ENCODE measurements at regions not wholly inside any gene's neighbourhood (a gene's known extent, or its start where the extent isn't known, plus 50 kb on each side); places are given as distances from the start of the nearest gene placed in this dataset.
"Not testable (repeated sequence)": the region's sequence is repeated elsewhere in the genome, so short reads cannot be mapped to it uniquely, and the experiment has no call there.

GRCh38 chr7:138382862-138383565 lies 77.0 kb upstream of the TRIM24 start:
- H3K9me3 Mint-ChIP-seq = peaks cover 3% of the 10 kb centered on the region
- ChIA-PET CTCF (no interaction called here), POLR2A (no interaction called here)
- H3K36me3 Mint-ChIP-seq (ENCODE audit: low read depth) = no peaks in the 10 kb centered on the region
- H3K27ac Mint-ChIP-seq = no peak overlapping the region
- DNase-seq = no peak
- no peak overlapping the region for H3K4me3 Mint-ChIP-seq
- no peaks in the 10 kb centered on the region for H3K4me1 Mint-ChIP-seq
- no peaks in the 10 kb centered on the region for H3K27me3 Mint-ChIP-seq

- Mint-ChIP-seq H3K9me3 (no peaks in the 10 kb centered on the region), H3K27me3 (no peaks in the 10 kb centered on the region), H3K4me3 (no peak overlapping the region), H3K4me1 (no peaks in the 10 kb centered on the region), H3K36me3 (ENCODE audit: low read depth) (no peaks in the 10 kb centered on the region), H3K27ac (no peak overlapping the region)
- ChIA-PET CTCF (no interaction called here), POLR2A (no interaction called here)
- DNase-seq = no peak
Measured at GRCh38 chr7:138386821-138387220, 73.2 kb upstream of the TRIM24 start.

GRCh38 chr7:138387755-138388475 lies 72.1 kb upstream of the TRIM24 start:
- no peak overlapping the region for H3K4me3 Mint-ChIP-seq
- ChIA-PET CTCF (no interaction called here), POLR2A (no interaction called here)
- no peak overlapping the region for H3K27ac Mint-ChIP-seq
- H3K27me3 Mint-ChIP-seq = no peaks in the 10 kb centered on the region
- H3K9me3 Mint-ChIP-seq = no peaks in the 10 kb centered on the region
- H3K36me3 Mint-ChIP-seq (ENCODE audit: low read depth) = no peaks in the 10 kb centered on the region
- H3K4me1 Mint-ChIP-seq = no peaks in the 10 kb centered on the region
- no peak for DNase-seq

- Mint-ChIP-seq H3K4me1 (no peaks in the 10 kb centered on the region), H3K9me3 (no peaks in the 10 kb centered on the region), H3K4me3 (no peak overlapping the region), H3K27me3 (no peaks in the 10 kb centered on the region), H3K36me3 (ENCODE audit: low read depth) (no peaks in the 10 kb centered on the region), H3K27ac (no peak overlapping the region)
- CTCF ChIA-PET = interaction anchor here (0.7 kb wide), 1 partner anchor 12 kb away, joined by 3 read pairs; no protein-coding TSS in a partner anchor
- DNase-seq = no peak
- POLR2A ChIA-PET = no interaction called here
Measured at GRCh38 chr7:138388673-138389491, 71.2 kb upstream of the TRIM24 start.

- no peaks in the 10 kb centered on the region for H3K9me3 Mint-ChIP-seq
- H3K36me3 Mint-ChIP-seq (ENCODE audit: low read depth) = no peaks in the 10 kb centered on the region
- ChIA-PET CTCF (no interaction called here), POLR2A (no interaction called here)
- H3K4me3 Mint-ChIP-seq = no peak overlapping the region
- H3K4me1 Mint-ChIP-seq = no peaks in the 10 kb centered on the region
- H3K27ac Mint-ChIP-seq = no peak overlapping the region
- DNase-seq = no peak
- no peaks in the 10 kb centered on the region for H3K27me3 Mint-ChIP-seq
Measured at GRCh38 chr7:138395763-138396162, 64.3 kb upstream of the TRIM24 start.

GRCh38 chr7:138396251-138397070 lies 63.6 kb upstream of the TRIM24 start:
- DNase-seq = no peak
- CTCF ChIA-PET = no interaction called here
- H3K27ac Mint-ChIP-seq = no peak overlapping the region
- H3K27me3 Mint-ChIP-seq = no peaks in the 10 kb centered on the region
- POLR2A ChIA-PET = no interaction called here
- no peaks in the 10 kb centered on the region for H3K4me1 Mint-ChIP-seq
- no peaks in the 10 kb centered on the region for H3K9me3 Mint-ChIP-seq
- H3K4me3 Mint-ChIP-seq = no peak overlapping the region
- H3K36me3 Mint-ChIP-seq (ENCODE audit: low read depth) = no peaks in the 10 kb centered on the region

- POLR2A ChIA-PET; H3K4me3 Mint-ChIP-seq; H3K4me1 Mint-ChIP-seq; CTCF ChIA-PET; H3K27ac Mint-ChIP-seq; H3K9me3 Mint-ChIP-seq; DNase-seq; H3K27me3 Mint-ChIP-seq; H3K36me3 Mint-ChIP-seq (ENCODE audit: low read depth): not testable (repeated sequence)
Measured at GRCh38 chr7:138397071-138397433, 63.0 kb upstream of the TRIM24 start.

- ChIA-PET CTCF (interaction anchor here (0.6 kb wide), 2 partner anchors 189 to 317 kb away, joined by 3 to 6 read pairs; no protein-coding TSS in a partner anchor), POLR2A (no interaction called here)
- Mint-ChIP-seq H3K27me3 (no peaks in the 10 kb centered on the region), H3K4me3 (no peak overlapping the region), H3K4me1 (no peaks in the 10 kb centered on the region), H3K36me3 (ENCODE audit: low read depth) (no peaks in the 10 kb centered on the region), H3K27ac (no peak overlapping the region), H3K9me3 (no peaks in the 10 kb centered on the region)
- DNase-seq = no peak
Measured at GRCh38 chr7:138398857-138399256, 61.2 kb upstream of the TRIM24 start.

- Mint-ChIP-seq H3K27ac (no peak overlapping the region), H3K4me3 (no peak overlapping the region), H3K27me3 (no peaks in the 10 kb centered on the region), H3K9me3 (no peaks in the 10 kb centered on the region), H3K4me1 (no peaks in the 10 kb centered on the region), H3K36me3 (ENCODE audit: low read depth) (no peaks in the 10 kb centered on the region)
- ChIA-PET POLR2A (no interaction called here), CTCF (no interaction called here)
- no peak for DNase-seq
Measured at GRCh38 chr7:138400400-138400886, 59.6 kb upstream of the TRIM24 start.

- Mint-ChIP-seq H3K4me1 (no peaks in the 10 kb centered on the region), H3K9me3 (no peaks in the 10 kb centered on the region), H3K27me3 (no peaks in the 10 kb centered on the region), H3K36me3 (ENCODE audit: low read depth) (no peaks in the 10 kb centered on the region), H3K27ac (no peak overlapping the region), H3K4me3 (no peak overlapping the region)
- ChIA-PET POLR2A (no interaction called here), CTCF (no interaction called here)
- DNase-seq = no peak
Measured at GRCh38 chr7:138402749-138403148, 57.3 kb upstream of the TRIM24 start.

- POLR2A ChIA-PET = no interaction called here
- H3K36me3 Mint-ChIP-seq (ENCODE audit: low read depth) = no peaks in the 10 kb centered on the region
- H3K4me1 Mint-ChIP-seq = no peaks in the 10 kb centered on the region
- no peaks in the 10 kb centered on the region for H3K27me3 Mint-ChIP-seq
- CTCF ChIA-PET = interaction anchor here (1.6 kb wide), 1 partner anchor 12 kb away, joined by 6 read pairs; no protein-coding TSS in a partner anchor
- H3K4me3 Mint-ChIP-seq = no peak overlapping the region
- no peaks in the 10 kb centered on the region for H3K9me3 Mint-ChIP-seq
- H3K27ac Mint-ChIP-seq = no peak overlapping the region
- DNase-seq = no peak
Measured at GRCh38 chr7:138405496-138405895, 54.6 kb upstream of the TRIM24 start.

- H3K27me3 Mint-ChIP-seq = no peaks in the 10 kb centered on the region
- no peaks in the 10 kb centered on the region for H3K9me3 Mint-ChIP-seq
- no peaks in the 10 kb centered on the region for H3K4me1 Mint-ChIP-seq
- CTCF ChIA-PET = interaction anchor here (0.6 kb wide), 1 partner anchor 303 kb away, joined by 4 read pairs; no protein-coding TSS in a partner anchor
- POLR2A ChIA-PET = no interaction called here
- no peak overlapping the region for H3K4me3 Mint-ChIP-seq
- no peaks in the 10 kb centered on the region for H3K36me3 Mint-ChIP-seq (ENCODE audit: low read depth)
- DNase-seq = no peak
- no peak overlapping the region for H3K27ac Mint-ChIP-seq
Measured at GRCh38 chr7:138407792-138408191, 52.3 kb upstream of the TRIM24 start.

All from activated CD4-positive, alpha-beta T cell treated with anti-CD3 and anti-CD28 coated beads, Interleukin-2, amount 10 ng/mL, durations not matched to agents 7 days and 5 days (primary cell).